NT2/D1 (cell line): ENCODE measurements at regions not wholly inside any gene's neighbourhood (a gene's known extent, or its start where the extent isn't known, plus 50 kb on each side); places are given as distances from the start of the nearest gene placed in this dataset.

Experiments used
- DNase-seq: peaks from one replicate; pipeline ENCODE4 v3.0.0-alpha.2; 2011; ENCODE audit warnings: low read depth, low spot score
- H3K27me3 ChIP-seq: 2 replicates; pipeline ENCODE4 v1.6.0; 2011; ENCODE audit warnings: mild to moderate bottlenecking; ENCODE audit not compliant: insufficient read length, insufficient read depth
- H3K36me3 ChIP-seq: 2 replicates; pipeline ENCODE4 v1.6.1; 2011; ENCODE audit warnings: mild to moderate bottlenecking, low read length, mixed read lengths; ENCODE audit not compliant: insufficient read depth, insufficient read length
- H3K4me1 ChIP-seq: 2 replicates; pipeline ENCODE4 v1.5.1; 2011; ENCODE audit not compliant: insufficient read depth, insufficient read length
- H3K4me3 ChIP-seq: 2 replicates; pipeline ENCODE4 v1.5.1; 2011; ENCODE audit warnings: low read depth; ENCODE audit not compliant: insufficient read length
- H3K9ac ChIP-seq: 2 replicates; pipeline ENCODE4 v1.6.0; 2011; ENCODE audit warnings: low read depth; ENCODE audit not compliant: insufficient read length
- H3K9me3 ChIP-seq: 2 replicates; pipeline ENCODE4 v1.5.1; 2011; ENCODE audit warnings: mild to moderate bottlenecking, low read length; ENCODE audit not compliant: insufficient read depth
- SUZ12 ChIP-seq: IDR thresholded peaks from 2 replicates; pipeline ENCODE4 v1.6.1; 2011; ENCODE audit not compliant: insufficient read length, insufficient read depth; ENCODE audit errors: extremely low read depth
- YY1 ChIP-seq: IDR thresholded peaks from 2 replicates; pipeline ENCODE4 v1.6.1; 2011; ENCODE audit not compliant: insufficient read length, insufficient read depth
- ZNF274 ChIP-seq: IDR thresholded peaks from 2 replicates; pipeline ENCODE4 v1.6.1; 2011; ENCODE audit warnings: mild to moderate bottlenecking, low read depth, low read length

DNA sequence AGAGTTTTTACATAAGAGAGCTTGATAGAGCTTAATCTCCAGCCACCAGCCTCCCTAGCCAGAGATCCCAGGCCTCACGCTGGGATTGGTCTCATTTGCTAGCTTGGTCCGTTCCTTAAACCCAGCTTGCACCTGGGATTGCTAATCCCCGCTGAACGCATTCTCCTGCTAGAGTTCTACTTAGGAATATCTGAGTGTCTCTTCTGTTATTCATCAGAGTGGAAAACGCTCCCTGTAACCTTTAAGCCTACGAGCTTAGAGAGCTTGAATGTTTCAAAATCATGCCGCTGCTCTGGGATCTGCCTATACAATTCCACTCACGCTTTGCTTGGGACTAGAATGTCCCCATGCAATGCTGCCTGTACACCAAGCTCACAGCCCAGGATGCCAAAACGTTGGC is 201.8 kb downstream of the NSG2 start:
- Histone ChIP-seq H3K9me3 (peaks cover 5% of the 10 kb centered on the region; the same call in 1 of the 2 replicates), H3K9ac (no peak overlapping the region), H3K36me3 (no peaks in the 10 kb centered on the region), H3K27me3 (no peaks in the 10 kb centered on the region), H3K4me1 (no peaks in the 10 kb centered on the region), H3K4me3 (no peak overlapping the region)
- no peak for DNase-seq
- TF ChIP-seq YY1 = no peak

DNA sequence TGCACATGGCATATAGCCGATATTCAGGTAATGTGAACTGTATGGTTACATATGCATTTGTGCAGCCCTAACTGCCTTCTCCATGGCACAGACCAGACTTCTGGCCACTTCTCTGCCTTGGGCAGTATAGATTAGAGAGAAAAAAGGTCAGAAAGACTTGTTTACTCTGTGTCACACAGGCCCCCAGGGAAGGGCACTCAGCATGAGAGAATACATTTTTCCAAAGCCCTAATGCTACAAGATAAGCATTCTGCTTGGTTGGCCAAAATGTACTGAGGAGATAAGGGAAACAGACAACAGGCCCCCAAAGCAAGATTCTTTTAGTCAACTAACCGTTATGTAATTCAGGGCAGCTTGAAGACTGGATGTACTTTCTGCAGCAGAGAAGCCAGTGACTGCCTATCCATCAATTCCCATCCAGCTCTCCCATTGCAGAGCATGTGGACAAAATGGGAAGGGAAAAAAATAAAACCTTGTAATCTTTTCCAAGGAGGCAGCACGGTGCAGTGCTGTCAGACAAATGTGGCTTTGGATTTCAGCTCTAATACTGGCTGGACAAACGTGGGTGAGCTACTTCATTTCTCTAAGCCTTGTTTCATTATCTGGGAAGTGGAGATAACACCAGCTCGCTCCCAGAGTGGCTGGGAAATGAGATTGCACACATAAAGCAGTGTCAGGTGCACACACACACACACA is 205.9 kb downstream of the NSG2 start:
- no peaks in the 10 kb centered on the region for H3K4me1 ChIP-seq
- no peaks in the 10 kb centered on the region for H3K27me3 ChIP-seq
- no peaks in the 10 kb centered on the region for H3K9me3 ChIP-seq
- no peak overlapping the region for H3K4me3 ChIP-seq
- TF ChIP-seq SUZ12 = no peak
- no peak for TF ChIP-seq YY1
- TF ChIP-seq ZNF274 = no peak
- H3K36me3 ChIP-seq = no peaks in the 10 kb centered on the region
- no peak overlapping the region for H3K9ac ChIP-seq
- no peak for DNase-seq

DNA sequence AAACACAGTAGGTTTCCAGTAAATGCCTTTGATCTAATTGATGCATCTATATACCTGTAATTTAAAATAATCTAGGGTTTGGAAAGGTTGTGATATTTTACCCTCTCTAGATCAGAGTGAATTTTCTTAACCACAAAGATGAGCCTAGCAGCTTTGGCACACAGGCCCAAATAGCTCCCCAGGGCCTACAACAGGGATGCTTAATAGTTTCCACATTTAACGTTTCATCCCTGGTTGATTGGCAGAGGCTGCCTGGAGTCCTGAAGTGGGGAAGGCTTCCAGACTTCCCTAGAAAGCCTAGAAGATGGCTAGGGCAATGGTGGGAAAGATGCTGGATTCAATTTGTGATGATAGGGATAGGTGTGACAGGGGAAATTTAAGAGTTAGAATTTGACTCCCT is 206.6 kb downstream of the NSG2 start:
- Histone ChIP-seq H3K9ac (no peak overlapping the region), H3K36me3 (no peaks in the 10 kb centered on the region), H3K4me3 (no peak overlapping the region), H3K9me3 (no peaks in the 10 kb centered on the region), H3K27me3 (no peaks in the 10 kb centered on the region), H3K4me1 (no peaks in the 10 kb centered on the region)
- no peak for DNase-seq
- TF ChIP-seq ZNF274 (no peak), SUZ12 (no peak)

- H3K9me3 ChIP-seq = no peaks in the 10 kb centered on the region
- H3K4me1 ChIP-seq = no peaks in the 10 kb centered on the region
- TF ChIP-seq YY1 (no peak), SUZ12 (no peak), ZNF274 (no peak)
- H3K36me3 ChIP-seq = no peaks in the 10 kb centered on the region
- no peak overlapping the region for H3K4me3 ChIP-seq
- no peak overlapping the region for H3K9ac ChIP-seq
- no peaks in the 10 kb centered on the region for H3K27me3 ChIP-seq
- no peak for DNase-seq
Observed at GRCh38 chr5:174259696-174260420, 214.4 kb downstream of the NSG2 start.

- DNase-seq = no peak
- no peak for TF ChIP-seq ZNF274
- no peak for TF ChIP-seq SUZ12
- no peak for TF ChIP-seq YY1
Observed at GRCh38 chr5:174271316-174271715, 225.8 kb downstream of the NSG2 start.

GRCh38 chr5:174272671-174273070 is 227.2 kb downstream of the NSG2 start:
- TF ChIP-seq SUZ12 (no peak), ZNF274 (no peak), YY1 (no peak)
- no peaks in the 10 kb centered on the region for H3K27me3 ChIP-seq

More at GRCh38 chr5:174271316-174271715, 225.8 kb downstream of the NSG2 start:
- H3K9me3 ChIP-seq = no peaks in the 10 kb centered on the region
- no peaks in the 10 kb centered on the region for H3K27me3 ChIP-seq
- H3K4me3 ChIP-seq = no peak overlapping the region
- H3K4me1 ChIP-seq = no peaks in the 10 kb centered on the region
- no peaks in the 10 kb centered on the region for H3K36me3 ChIP-seq
- H3K9ac ChIP-seq = no peak overlapping the region

GRCh38 chr5:174273325-174273724 is 227.8 kb downstream of the NSG2 start:
- no peaks in the 10 kb centered on the region for H3K9me3 ChIP-seq
- TF ChIP-seq ZNF274 = no peak
- no peak for TF ChIP-seq YY1
- no peak for TF ChIP-seq SUZ12
- H3K36me3 ChIP-seq = no peaks in the 10 kb centered on the region
- no peak for DNase-seq
- H3K27me3 ChIP-seq = no peaks in the 10 kb centered on the region
- H3K4me1 ChIP-seq = no peaks in the 10 kb centered on the region
- H3K9ac ChIP-seq = no peak overlapping the region
- H3K4me3 ChIP-seq = no peak overlapping the region

More at GRCh38 chr5:174272671-174273070, 227.2 kb downstream of the NSG2 start:
- Histone ChIP-seq H3K4me1 (no peaks in the 10 kb centered on the region), H3K9ac (no peak overlapping the region), H3K36me3 (no peaks in the 10 kb centered on the region), H3K9me3 (no peaks in the 10 kb centered on the region), H3K4me3 (no peak overlapping the region)
- no peak for DNase-seq
